Head of caudate nucleus (tissue), 42 donors: ENCODE measurements at regions not wholly inside any gene's neighbourhood (a gene's known extent, or its start where the extent isn't known, plus 50 kb on each side); places are given as distances from the start of the nearest gene placed in this dataset.
"Not testable (repeated sequence)": the region's sequence is repeated elsewhere in the genome, so short reads cannot be mapped to it uniquely, and the experiment has no call there.

ENCODE experiments used
- DNase-seq, 42 donors: peaks; one replicate each; pipeline versions ENCODE4 v3.0.0 to v3.0.0-alpha.2; 2020 to 2021; ENCODE audit warnings: mixed read lengths in 7 of 42
- intact Hi-C: fragments of 100-400 bp; cut with DNase I; formaldehyde crosslinking; loops from one replicate; pipeline ENCODE4 v1.15.0; 2022

DNA sequence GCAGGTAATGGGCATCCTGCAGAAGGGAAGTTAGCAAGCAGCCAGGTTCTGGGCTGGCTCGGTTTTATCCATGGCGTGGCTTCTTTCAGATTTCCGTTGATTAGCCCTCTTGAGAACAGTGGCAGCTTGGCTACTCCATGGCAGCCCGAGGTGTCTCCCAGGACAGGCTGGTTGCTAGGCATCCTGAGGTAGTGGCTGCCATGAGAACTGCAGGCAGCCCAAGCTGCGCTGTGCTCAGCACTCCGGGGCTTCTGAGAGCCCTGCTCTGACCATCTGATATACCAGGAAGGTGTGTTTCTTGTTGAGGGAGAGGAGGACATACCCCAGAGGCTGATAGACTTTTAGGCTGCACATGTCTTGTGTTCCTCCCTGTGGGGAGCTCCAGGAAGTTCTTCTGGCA lies 253.4 kb upstream of the CASK start:
- no peak for DNase-seq
- intact Hi-C loops, result no loop called here

DNA sequence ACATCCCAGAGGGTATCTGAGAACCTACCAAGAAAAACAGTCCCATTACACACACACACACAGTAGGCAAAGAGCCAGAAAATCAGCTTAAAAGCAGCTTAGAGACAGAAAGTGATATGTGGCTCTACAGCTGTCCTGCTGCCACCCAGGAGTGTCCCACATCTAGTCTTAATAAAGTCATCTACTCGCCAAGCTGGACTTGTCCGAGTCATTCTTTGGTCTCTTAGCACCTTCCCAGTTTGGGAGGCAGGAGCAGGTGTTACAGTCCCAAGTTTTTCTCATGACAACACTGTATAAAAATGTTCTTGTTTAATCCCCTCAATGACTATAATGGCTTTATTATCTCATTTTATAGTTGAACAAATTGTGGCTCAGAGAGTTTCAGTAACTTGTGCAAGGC lies 252.5 kb upstream of the CASK start:
- DNase-seq, result no peak

DNA sequence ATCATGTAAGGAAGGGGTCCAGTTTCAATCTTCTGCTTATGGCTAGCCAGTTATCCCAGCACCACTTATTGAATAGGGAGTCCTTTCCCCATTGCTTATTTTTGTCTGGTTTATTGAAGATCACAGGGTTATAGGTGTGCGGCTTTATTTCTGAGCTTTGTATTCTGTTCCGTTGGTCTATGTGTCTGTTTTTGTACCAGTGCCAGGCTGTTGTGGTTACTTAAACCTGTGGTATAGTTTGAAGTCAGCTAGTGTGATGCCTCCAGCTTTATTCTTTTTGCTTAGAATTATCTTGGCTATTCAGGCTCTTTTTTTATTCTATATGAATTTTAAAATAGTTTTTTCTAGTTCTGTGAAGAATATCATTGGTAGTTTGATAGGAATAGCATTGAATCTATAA lies 234.6 kb upstream of the CASK start:
- intact Hi-C loops, DNase-seq: not testable (repeated sequence)

More for the DNA sequence above, 252.5 kb upstream of the CASK start:
- intact Hi-C loops, result no loop called here

DNA sequence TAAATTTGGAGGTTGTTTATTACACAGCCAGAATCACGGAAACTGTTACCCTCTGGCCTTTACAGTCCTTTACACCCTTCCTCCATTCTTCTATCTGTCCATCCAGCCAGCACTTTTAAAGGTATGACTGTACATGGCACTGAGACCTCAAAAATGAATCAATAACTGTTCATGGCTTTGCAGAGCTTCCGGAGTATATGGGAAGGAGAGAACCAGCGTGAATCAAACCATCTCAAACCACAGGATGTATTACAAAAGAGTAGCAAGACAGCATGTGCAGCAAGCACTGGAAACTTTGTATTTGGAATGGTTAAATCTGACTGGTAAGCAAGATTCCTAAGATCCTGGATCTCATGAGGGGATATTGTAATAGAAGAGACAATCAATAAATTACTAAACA lies 228.5 kb upstream of the CASK start:
- intact Hi-C loops, result no loop called here
- no peak for DNase-seq

DNA sequence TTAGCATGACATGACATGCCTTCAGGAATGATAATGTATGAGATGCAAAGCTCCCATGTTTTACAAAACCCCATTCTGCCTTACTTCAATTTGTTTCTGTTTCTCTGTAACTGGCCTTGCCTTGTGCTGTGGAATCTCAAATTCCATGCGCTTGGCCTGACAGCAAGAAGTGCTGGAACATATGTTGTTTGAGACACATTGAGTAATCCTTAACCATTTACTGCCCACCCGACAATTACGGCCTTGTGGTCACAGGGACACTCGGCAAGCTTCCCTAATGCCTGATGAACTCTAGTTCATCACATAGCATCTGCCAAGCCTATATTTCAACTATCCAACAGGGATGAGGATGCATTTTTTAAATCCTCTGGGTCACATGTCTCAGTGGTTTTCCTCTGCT lies 226.4 kb upstream of the CASK start:
- DNase-seq, result no peak
- intact Hi-C loops, result no loop called here

DNA sequence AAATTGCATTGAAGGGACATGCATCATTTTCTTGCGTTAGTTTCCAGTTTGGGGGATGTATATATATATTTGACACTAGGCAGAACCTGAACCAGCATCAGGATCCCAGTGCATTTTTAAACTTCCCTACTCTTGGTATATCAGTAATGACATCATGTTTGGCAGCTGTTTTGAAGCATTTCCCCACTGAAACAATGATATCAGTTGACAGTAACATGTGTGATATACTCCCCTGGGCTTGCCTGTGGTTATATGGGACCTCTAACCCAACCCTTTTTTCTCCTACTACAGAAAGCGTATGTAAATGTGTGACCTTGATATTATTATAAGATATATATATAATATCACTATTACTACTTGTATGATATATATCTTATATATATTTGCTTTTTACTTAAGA lies 225.9 kb upstream of the CASK start:
- DNase-seq, result no peak
- intact Hi-C loops, result no loop called here

DNA sequence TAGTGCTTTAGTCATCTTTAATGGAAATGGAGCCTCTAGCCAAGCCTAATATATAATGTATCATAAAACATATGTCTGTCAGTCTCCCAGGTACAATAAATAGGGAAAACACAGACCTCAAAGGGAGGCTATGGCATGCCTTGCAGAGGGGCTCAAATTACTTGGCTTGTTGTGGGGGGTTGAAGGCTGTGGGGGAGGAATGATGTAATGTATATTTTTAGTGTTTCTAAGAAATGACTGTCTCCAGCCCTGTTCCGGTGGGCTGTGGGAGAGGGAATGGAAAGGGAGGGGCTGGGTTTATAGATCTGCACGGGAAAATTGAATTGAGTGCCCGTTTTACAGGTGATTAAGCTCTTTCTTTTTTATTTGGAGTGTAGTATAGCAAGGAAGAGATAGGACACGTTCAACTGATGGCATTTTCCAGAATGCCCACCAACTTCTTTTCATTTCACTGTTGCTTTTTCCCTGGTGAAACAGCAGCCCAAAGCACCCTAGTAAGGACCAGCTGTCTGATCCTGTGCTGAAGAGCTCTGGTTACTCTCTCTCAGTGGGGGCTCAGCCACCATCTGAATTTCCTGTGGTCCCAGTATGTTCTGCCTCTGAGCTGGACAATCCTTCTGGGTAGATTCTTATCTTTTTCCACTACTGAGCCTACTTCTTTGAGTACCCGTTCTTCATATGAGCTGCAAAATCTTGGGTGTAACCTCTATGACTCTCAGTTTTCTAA lies 220.7 kb upstream of the CASK start:
- no peak for DNase-seq
- intact Hi-C loops, result no loop called here

DNA sequence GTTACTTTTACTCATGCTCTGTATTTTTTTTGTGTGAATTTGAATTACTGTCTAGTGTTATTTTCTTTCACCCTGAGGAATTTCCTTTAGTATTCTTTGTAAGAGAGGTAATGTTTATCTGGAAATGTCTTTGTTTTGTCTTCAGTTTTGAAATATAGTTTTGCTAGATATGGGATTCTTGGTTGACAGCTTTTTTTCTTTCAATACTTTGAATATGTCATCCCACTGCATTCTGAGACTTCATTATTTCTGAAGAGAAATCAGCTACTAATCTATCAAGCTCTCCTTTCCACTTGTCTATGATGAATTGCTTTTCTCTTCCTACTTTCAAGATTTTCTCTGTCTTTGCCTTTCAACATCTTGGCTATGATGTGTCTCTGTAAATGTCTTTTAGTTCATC lies 217.0 kb upstream of the CASK start:
- intact Hi-C loops, result no loop called here
- no peak for DNase-seq

DNA sequence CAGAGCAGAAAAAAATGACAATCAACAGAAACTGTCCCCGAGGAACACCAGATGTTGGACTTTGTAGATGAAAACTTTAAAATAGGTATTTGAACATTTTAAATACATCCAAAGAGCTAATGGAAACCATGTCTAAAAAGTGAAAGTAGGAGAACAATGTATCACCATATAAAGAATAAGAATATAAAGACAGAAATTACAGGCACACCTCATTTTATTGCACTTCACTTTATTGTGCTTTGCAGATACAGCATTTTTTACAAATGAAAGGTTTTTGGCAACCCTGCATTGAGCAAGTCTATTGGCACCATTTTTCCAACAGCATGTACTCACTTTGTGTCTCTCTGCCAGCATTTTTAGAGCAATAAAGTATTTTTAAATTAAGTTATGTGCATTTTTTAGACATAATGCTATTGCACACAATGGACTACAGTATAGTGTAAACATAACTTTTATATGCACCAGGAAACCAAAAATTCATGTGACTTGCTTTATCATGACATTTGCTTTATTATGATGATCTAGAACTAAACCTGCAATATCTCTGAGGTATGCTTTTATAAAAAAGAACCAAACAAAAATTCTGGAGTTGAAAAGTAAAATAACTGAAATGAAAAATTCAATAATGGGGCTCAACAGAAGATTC lies 212.4 kb upstream of the CASK start:
- intact Hi-C loops, result no loop called here
- no peak for DNase-seq

DNA sequence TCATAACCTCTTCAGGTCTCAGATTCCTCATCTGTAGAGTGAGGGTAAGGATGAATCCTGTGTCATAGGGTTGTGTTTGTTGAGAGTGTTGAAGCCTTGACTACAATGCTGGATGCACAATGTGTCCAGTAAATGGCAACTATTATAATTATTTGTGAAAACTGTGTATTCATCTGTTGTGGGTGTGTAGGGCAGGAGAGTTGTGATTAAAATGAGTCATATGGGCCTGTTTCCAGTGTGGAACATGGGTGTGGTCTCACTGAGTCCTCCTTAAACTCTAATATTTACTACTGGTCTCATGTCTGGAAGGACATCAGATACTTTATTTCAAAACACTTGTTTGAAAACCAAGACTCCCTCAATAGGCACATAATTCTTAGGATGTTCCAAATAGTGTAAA lies 208.5 kb upstream of the CASK start:
- intact Hi-C loops, result no loop called here

DNA sequence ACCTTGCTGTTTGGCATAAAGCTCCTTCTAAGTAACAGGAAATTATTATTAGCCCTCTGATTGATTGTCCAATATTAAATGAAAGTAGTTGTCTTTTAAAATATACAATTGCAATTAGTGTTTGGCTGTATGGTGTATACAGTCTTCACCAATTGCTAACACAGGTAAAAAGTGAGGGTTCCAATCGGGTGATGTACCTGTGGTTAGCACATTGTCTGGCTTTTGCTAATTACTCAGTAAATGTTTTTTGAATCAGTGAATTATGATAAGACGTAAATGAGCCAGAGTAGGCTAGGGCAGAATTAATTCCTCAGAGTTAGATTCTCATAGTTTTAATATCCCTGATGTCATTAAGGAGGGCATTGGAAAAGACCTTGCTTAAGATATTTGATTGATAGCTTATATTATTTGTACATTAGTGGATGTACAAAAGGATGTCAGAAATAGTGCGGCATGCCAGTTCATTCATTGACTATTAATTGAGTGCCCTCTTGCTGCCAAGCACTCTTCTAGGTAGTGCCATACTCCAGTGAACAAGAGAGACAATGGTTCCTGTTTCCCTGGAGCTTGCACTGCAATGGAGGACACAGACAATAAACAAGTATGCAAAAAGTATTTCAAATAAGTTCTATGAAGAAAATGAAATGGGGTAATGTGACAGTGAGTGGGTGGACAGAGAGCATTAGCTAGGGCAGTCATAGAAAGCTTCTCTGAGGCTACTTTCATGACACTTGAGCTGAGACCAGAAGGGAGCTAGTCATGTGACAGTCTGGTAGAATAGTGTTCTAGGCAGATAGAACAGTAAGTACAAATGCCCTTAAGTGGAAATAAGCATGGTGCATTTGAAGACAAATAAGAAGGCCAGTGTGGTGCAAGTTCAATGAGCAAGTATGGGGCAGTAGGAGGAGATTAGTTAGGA lies 205.9 kb upstream of the CASK start:
- intact Hi-C loops, result no loop called here
- DNase-seq, result no peak

More for the DNA sequence above, 208.5 kb upstream of the CASK start:
- DNase-seq, result no peak

DNA sequence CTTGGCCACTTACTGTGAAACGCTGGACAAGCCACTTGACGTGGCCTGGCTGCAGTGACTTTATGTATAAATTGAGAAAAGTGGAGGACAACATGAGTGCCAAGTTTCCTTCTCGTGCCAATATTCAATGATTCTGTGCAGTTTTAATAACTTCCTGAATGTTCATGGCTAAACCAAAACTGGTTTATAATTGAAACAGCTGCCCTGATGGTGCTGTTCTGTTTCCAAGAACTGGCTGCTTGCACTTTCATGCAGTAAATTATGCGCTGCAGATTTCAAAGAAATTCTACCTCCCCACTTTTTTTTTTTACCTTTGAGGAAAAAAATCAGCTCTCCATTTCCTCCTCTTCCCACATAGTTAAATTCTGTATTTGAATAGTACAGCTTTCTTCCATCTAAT lies 205.2 kb upstream of the CASK start:
- no peak for DNase-seq
- intact Hi-C loops, result no loop called here

DNA sequence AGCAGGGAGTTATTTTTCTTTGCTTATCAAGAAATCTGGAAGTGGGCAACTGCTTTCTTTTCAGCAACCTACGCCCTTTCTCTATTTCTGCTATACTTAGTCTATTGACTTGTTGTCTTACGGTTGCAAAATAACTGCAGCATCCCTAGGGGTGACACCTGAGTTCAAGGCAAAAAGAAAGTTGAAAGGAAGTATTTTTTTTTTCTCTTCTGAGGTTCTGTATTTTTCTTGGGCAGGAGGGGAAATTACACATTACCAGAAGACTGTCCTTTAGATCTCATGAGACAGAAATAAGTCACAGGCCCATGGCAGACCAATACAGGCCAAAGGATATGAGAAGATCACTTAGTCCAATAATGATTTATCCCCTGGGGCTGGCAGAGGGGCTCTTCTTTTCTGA lies 204.7 kb upstream of the CASK start:
- no peak for DNase-seq
- intact Hi-C loops, result no loop called here

DNA sequence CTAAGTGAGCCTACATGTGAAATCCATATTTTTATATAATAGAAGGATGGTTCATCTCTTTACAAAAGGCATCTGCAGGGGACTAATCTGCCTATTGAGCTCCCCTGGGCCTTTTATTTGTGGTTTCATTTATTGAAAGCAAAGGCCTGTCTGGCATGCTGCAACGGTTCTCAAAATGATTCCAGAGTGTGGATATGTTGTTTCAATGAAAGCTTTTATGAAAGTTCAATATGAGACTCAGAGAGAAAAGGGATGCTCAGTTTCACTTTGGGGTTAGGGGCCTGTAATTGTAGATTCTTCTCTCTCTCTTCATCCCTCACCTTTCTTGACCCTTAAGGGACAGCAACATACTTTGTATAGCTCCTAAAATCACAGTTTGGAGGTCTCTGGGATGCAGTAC lies 204.2 kb upstream of the CASK start:
- DNase-seq, result no peak
- intact Hi-C loops, result no loop called here

DNA sequence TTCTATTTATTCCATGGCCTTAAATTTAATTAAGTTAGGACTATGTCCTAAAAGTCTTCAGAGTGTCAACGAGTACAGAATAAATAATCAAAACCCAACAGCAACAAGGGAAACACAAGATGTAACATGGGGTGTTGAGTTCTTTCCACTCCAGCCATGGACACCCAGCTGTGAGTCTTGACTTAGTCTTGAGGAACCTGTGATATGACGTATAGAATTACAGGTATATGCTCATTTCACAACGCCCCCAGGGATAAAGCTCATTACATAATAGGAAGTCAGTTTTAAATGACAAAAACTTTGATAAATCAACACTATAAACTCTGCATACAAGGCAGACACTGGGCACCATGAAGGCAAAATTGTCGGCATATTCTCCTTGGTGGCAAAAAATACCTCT lies 200.0 kb upstream of the CASK start:
- DNase-seq, result no peak
- intact Hi-C loops, result no loop called here

DNA sequence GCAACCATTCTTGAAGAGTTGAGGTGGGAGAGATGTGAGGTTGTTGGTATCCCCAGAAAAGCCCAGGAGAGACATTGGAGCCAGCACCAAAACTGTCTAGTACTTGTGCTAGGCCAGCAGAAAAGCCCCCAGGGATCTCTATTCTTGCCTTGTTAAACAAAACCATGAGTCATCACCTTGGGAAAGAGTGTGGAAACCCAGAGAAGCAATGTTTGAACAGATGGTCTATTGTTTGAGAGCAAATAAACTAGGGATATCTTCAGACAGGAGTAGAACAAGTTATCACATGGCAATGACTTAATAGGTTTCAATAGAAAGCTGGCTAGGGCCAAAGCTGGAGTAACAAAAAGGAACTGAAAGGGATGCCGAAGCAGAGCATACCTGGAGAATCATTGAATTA lies 195.7 kb upstream of the CASK start:
- intact Hi-C loops, result no loop called here
- DNase-seq, result no peak

DNA sequence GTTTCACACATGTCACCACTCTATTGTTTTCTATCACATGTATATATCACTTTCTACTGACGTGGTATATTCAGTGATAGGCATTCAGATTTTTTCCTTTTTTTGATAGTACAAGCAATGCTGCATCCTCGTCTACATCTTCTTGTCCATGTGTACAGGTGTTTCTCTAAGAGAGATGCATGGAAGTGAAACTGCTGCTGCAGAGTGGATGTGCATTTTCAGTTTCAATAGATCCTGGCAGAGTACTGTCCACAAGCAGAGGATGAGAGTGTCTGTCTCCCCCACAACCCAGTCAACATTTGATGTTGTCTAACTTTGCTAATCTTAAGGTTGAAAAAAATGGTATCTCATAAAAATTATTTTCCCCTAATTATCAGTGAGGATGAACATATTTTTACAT lies 194.0 kb upstream of the CASK start:
- no peak for DNase-seq
- intact Hi-C loops, result no loop called here

DNA sequence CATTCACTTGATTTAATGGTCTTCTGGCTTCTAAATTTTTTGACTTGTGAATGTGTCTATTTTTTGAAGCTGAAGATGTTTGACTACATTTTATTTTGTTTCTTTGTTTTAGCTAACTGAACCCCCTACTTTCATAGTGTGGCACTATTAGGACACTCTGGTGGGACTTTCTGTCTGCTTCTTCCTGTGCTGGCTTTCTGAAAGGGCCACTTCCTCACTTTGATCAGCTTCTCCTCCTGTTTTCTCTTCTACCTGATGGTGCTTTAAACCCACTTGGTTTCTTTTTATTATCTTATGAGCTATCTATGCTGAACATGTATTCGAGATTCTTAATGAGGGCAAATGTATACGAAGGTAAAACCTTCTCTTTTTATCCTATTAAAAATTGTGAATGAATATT lies 186.1 kb upstream of the CASK start:
- intact Hi-C loops, result no loop called here

DNA sequence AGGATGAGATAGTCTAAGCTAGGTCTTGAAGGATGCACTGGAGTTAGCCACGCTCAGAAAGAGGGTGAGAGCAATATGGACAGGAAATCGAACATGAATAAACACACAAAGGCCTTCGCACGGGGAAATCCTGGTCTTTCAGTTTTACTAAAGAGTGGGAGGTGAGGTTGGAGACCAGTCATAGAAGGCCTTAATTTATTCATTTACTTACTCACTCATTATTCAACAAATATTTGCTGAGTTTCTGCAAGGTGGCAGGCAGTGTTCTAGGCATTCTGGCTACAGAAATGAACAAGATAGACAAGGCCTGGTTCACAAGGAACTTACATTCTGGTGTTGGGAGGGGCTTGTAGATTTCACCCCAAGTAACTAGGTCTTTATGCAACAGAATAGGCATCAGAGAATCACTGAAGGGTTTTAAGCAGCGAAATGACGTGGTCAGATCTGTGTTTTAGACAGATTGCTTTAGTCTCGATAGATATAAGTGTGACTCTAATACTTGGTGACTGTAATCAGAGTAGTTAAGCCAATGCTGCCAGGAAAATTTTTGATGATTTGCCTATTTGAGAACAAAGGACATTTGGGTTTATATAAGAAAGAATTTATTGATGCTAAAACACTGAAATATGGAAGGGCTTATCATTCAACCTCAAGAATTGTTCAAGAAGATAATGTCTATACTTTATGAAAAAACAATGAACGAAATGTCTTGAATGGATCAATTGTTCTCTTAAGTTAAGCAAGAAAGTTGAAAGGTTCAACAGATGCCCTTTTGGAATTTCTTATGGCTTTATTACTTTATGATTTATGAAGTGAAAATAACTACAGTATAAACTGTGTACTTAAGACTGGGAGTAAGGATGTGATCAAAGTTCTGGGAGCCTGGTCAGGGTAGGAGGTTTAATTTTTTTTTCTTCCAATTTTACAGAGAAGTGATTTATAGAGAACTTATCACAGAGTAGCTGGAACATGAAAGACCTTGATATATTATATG lies 184.4 kb upstream of the CASK start:
- intact Hi-C loops, result no loop called here
- DNase-seq, result no peak

More for the DNA sequence above, 186.1 kb upstream of the CASK start:
- no peak for DNase-seq
